ENCODE measurements at regions not wholly inside any gene's neighbourhood (a gene's known extent, or its start where the extent isn't known, plus 50 kb on each side); places are given as distances from the start of the nearest gene placed in this dataset.

GRCh38 chr1:30307182-30307581 lies 416.2 kb downstream of the MATN1 start:
- Histone ChIP-seq H3K79me2 (replicated peaks; ENCODE audit: insufficient read depth, low read length) (no peaks in the 10 kb centered on the region), H3K27ac (ENCODE audit: low read length) (no peak overlapping the region), H3F3A (ENCODE audit: insufficient read depth, low read length, poor library complexity, severe bottlenecking) (no peaks in the 10 kb centered on the region), H3K9me2 (ENCODE audit: insufficient read depth, low read length) (no peaks in the 10 kb centered on the region), H4K20me1 (ENCODE audit: insufficient read depth) (no peaks in the 10 kb centered on the region), H3K9me3 (ENCODE audit: low read length) (no peaks in the 10 kb centered on the region), H3K4me3 (ENCODE audit: low read length) (no peak overlapping the region), H3K4me2 (ENCODE audit: low read length) (no peak overlapping the region), H3K36me3 (ENCODE audit: insufficient read depth, low read length) (no peaks in the 10 kb centered on the region), H3K27me3 (ENCODE audit: insufficient read depth, low read depth, low read length) (no peaks in the 10 kb centered on the region), H3K9ac (ENCODE audit: low read length) (no peak overlapping the region), H2AFZ (ENCODE audit: low read depth, low read length) (no peak overlapping the region)
- TF ChIP-seq MXI1 (conservative IDR thresholded peaks at IDR 0.05; ENCODE audit: poor library complexity, severe bottlenecking) = no peak

GRCh38 chr1:30305519-30305918 lies 417.9 kb downstream of the MATN1 start:
- Histone ChIP-seq H3K27me3 (ENCODE audit: insufficient read depth, low read depth, low read length) (no peaks in the 10 kb centered on the region), H3K9me3 (ENCODE audit: low read length) (no peaks in the 10 kb centered on the region), H3K4me3 (ENCODE audit: low read length) (no peak overlapping the region), H3K9ac (ENCODE audit: low read length) (no peak overlapping the region), H3K4me2 (ENCODE audit: low read length) (no peak overlapping the region), H3F3A (ENCODE audit: insufficient read depth, low read length, poor library complexity, severe bottlenecking) (no peaks in the 10 kb centered on the region), H3K27ac (ENCODE audit: low read length) (no peak overlapping the region), H2AFZ (ENCODE audit: low read depth, low read length) (no peak overlapping the region), H3K9me2 (ENCODE audit: insufficient read depth, low read length) (no peaks in the 10 kb centered on the region), H4K20me1 (ENCODE audit: insufficient read depth) (no peaks in the 10 kb centered on the region), H3K36me3 (ENCODE audit: insufficient read depth, low read length) (no peaks in the 10 kb centered on the region), H3K79me2 (replicated peaks; ENCODE audit: insufficient read depth, low read length) (no peaks in the 10 kb centered on the region)
- TF ChIP-seq MXI1 (conservative IDR thresholded peaks at IDR 0.05; ENCODE audit: poor library complexity, severe bottlenecking) (no peak), EZH2 (IDR thresholded peaks at IDR 0.05; ENCODE audit: borderline replicate concordance, insufficient read depth, low read length, poor library complexity, severe bottlenecking) (no peak), REST (IDR thresholded peaks at IDR 0.05; ENCODE audit: borderline replicate concordance) (no peak), EP300 (conservative IDR thresholded peaks at IDR 0.05; ENCODE audit: poor library complexity, severe bottlenecking) (no peak)

GRCh38 chr1:30305061-30305460 lies 418.3 kb downstream of the MATN1 start:
- no peaks in the 10 kb centered on the region for H3K36me3 ChIP-seq (ENCODE audit: insufficient read depth, low read length)
- no peak overlapping the region for H2AFZ ChIP-seq (ENCODE audit: low read depth, low read length)
- H3K4me3 ChIP-seq (ENCODE audit: low read length) = no peak overlapping the region
- no peaks in the 10 kb centered on the region for H3K79me2 ChIP-seq (replicated peaks; ENCODE audit: insufficient read depth, low read length)
- no peak overlapping the region for H3K9ac ChIP-seq (ENCODE audit: low read length)
- H3F3A ChIP-seq (ENCODE audit: insufficient read depth, low read length, poor library complexity, severe bottlenecking) = no peaks in the 10 kb centered on the region
- no peak overlapping the region for H3K4me2 ChIP-seq (ENCODE audit: low read length)
- H3K27me3 ChIP-seq (ENCODE audit: insufficient read depth, low read depth, low read length) = no peaks in the 10 kb centered on the region
- no peak for TF ChIP-seq REST (IDR thresholded peaks at IDR 0.05; ENCODE audit: borderline replicate concordance)
- TF ChIP-seq TAF1 (IDR thresholded peaks at IDR 0.05; ENCODE audit: low read depth) = no peak
- TF ChIP-seq MXI1 (conservative IDR thresholded peaks at IDR 0.05; ENCODE audit: poor library complexity, severe bottlenecking) = no peak
- TF ChIP-seq RAD21 (conservative IDR thresholded peaks at IDR 0.05) = no peak
- no peak for TF ChIP-seq CTCF (IDR thresholded peaks at IDR 0.05; ENCODE audit: poor library complexity, severe bottlenecking)
- TF ChIP-seq EZH2 (IDR thresholded peaks at IDR 0.05; ENCODE audit: borderline replicate concordance, insufficient read depth, low read length, poor library complexity, severe bottlenecking) = no peak
- no peak for TF ChIP-seq SMC3 (conservative IDR thresholded peaks at IDR 0.05; ENCODE audit: poor library complexity)
- no peak overlapping the region for H3K27ac ChIP-seq (ENCODE audit: low read length)
- H3K9me3 ChIP-seq (ENCODE audit: low read length) = no peaks in the 10 kb centered on the region
- no peaks in the 10 kb centered on the region for H3K9me2 ChIP-seq (ENCODE audit: insufficient read depth, low read length)
- no peaks in the 10 kb centered on the region for H4K20me1 ChIP-seq (ENCODE audit: insufficient read depth)

Data from neural cell (in vitro differentiated cells).